SJCRH30 (cell line): ENCODE measurements at regions not wholly inside any gene's neighbourhood (a gene's known extent, or its start where the extent isn't known, plus 50 kb on each side); places are given as distances from the start of the nearest gene placed in this dataset.
A peak's percentile ranks its signal among the peaks of the same experiment; 100 is the strongest.
"Not testable (repeated sequence)": the region's sequence is repeated elsewhere in the genome, so short reads cannot be mapped to it uniquely, and the experiment has no call there.

Source experiments
- DNase-seq, 2 experiments: peaks; one replicate each; pipeline ENCODE4 v3.0.0-alpha.2; 2015 to 2020
- H3K27ac ChIP-seq: fragments of 250-450 bp; sonication (Bioruptor Pico); 2 replicates; pipeline ENCODE4 v1.5.1; 2020; ENCODE audit warnings: mild to moderate bottlenecking, moderate library complexity
- H3K27me3 ChIP-seq: fragments of 250-450 bp; sonication (Bioruptor Pico); 2 replicates; pipeline ENCODE4 v1.5.1; 2020; ENCODE audit warnings: mild to moderate bottlenecking, moderate library complexity
- H3K36me3 ChIP-seq: fragments of 250-450 bp; sonication (Bioruptor Pico); 2 replicates; pipeline ENCODE4 v1.5.1; 2020; ENCODE audit warnings: mild to moderate bottlenecking, moderate library complexity
- H3K4me1 ChIP-seq: fragments of 250-450 bp; sonication (Bioruptor Pico); 2 replicates; pipeline ENCODE4 v1.5.1; 2020; ENCODE audit warnings: mild to moderate bottlenecking, moderate library complexity
- H3K4me3 ChIP-seq: fragments of 250-450 bp; sonication (Bioruptor Pico); 2 replicates; pipeline ENCODE4 v1.5.1; 2020; ENCODE audit warnings: mild to moderate bottlenecking, moderate library complexity
- H3K9me3 ChIP-seq: fragments of 250-450 bp; sonication (Bioruptor Pico); replicated peaks from 2 replicates; pipeline ENCODE4 v1.5.1; 2020; ENCODE audit warnings: mild to moderate bottlenecking, moderate library complexity

GRCh38 chr3:145483992-145484391 lies 677.0 kb downstream of the PLOD2 start:
- Histone ChIP-seq H3K4me3 (no peak overlapping the region), H3K36me3 (no peaks in the 10 kb centered on the region), H3K9me3 (no peaks in the 10 kb centered on the region), H3K27ac (no peak overlapping the region), H3K4me1 (no peaks in the 10 kb centered on the region), H3K27me3 (no peaks in the 10 kb centered on the region)
- no peak for DNase-seq

- Histone ChIP-seq H3K9me3 (no peaks in the 10 kb centered on the region), H3K4me3 (no peak overlapping the region), H3K27ac (no peak overlapping the region), H3K4me1 (no peaks in the 10 kb centered on the region), H3K27me3 (no peaks in the 10 kb centered on the region), H3K36me3 (no peaks in the 10 kb centered on the region)
- no peak for DNase-seq
These were observed 672.0 kb downstream of the PLOD2 start for GRCh38 chr3:145489011-145489410.

GRCh38 chr3:145490088-145491048 lies 670.6 kb downstream of the PLOD2 start:
- H3K27me3 ChIP-seq, result no peaks in the 10 kb centered on the region
- no peak overlapping the region for H3K27ac ChIP-seq
- H3K4me3 ChIP-seq, result no peak overlapping the region
- no peaks in the 10 kb centered on the region for H3K9me3 ChIP-seq
- H3K4me1 ChIP-seq, result no peaks in the 10 kb centered on the region
- no peaks in the 10 kb centered on the region for H3K36me3 ChIP-seq
- no peak for DNase-seq

GRCh38 chr3:145492456-145492855 lies 668.5 kb downstream of the PLOD2 start:
- no peaks in the 10 kb centered on the region for H3K36me3 ChIP-seq
- H3K27me3 ChIP-seq, result no peaks in the 10 kb centered on the region
- no peak for DNase-seq
- no peak overlapping the region for H3K27ac ChIP-seq
- no peaks in the 10 kb centered on the region for H3K9me3 ChIP-seq
- H3K4me1 ChIP-seq, result no peaks in the 10 kb centered on the region
- H3K4me3 ChIP-seq, result no peak overlapping the region

GRCh38 chr3:145517416-145517815 lies 643.6 kb downstream of the PLOD2 start:
- H3K4me1 ChIP-seq, H3K36me3 ChIP-seq, H3K9me3 ChIP-seq, H3K27ac ChIP-seq, H3K27me3 ChIP-seq, H3K4me3 ChIP-seq, DNase-seq: not testable (repeated sequence)

GRCh38 chr3:145518639-145519038 lies 642.3 kb downstream of the PLOD2 start:
- Histone ChIP-seq H3K4me1 (no peaks in the 10 kb centered on the region), H3K27me3 (no peaks in the 10 kb centered on the region), H3K9me3 (no peaks in the 10 kb centered on the region), H3K27ac (no peak overlapping the region), H3K4me3 (no peak overlapping the region), H3K36me3 (no peaks in the 10 kb centered on the region)
- no peak for DNase-seq

GRCh38 chr3:145519398-145520047 lies 641.5 kb downstream of the PLOD2 start:
- peak in 1 of 2 experiments; percentile 18 for DNase-seq
- H3K27me3 ChIP-seq, result no peaks in the 10 kb centered on the region
- H3K4me1 ChIP-seq, result no peaks in the 10 kb centered on the region

GRCh38 chr3:145522179-145522578 lies 638.8 kb downstream of the PLOD2 start:
- Histone ChIP-seq H3K4me1 (no peaks in the 10 kb centered on the region), H3K36me3 (no peaks in the 10 kb centered on the region), H3K9me3 (no peaks in the 10 kb centered on the region), H3K4me3 (no peak overlapping the region), H3K27ac (no peak overlapping the region), H3K27me3 (no peaks in the 10 kb centered on the region)
- DNase-seq, result no peak

More at GRCh38 chr3:145519398-145520047, 641.5 kb downstream of the PLOD2 start:
- H3K27ac ChIP-seq, result no peak overlapping the region
- no peaks in the 10 kb centered on the region for H3K36me3 ChIP-seq
- H3K9me3 ChIP-seq, result no peaks in the 10 kb centered on the region
- H3K4me3 ChIP-seq, result no peak overlapping the region

- Histone ChIP-seq H3K4me1 (no peaks in the 10 kb centered on the region), H3K4me3 (no peak overlapping the region), H3K36me3 (no peaks in the 10 kb centered on the region), H3K9me3 (no peaks in the 10 kb centered on the region), H3K27ac (no peak overlapping the region), H3K27me3 (no peaks in the 10 kb centered on the region)
- no peak for DNase-seq
These were observed 637.9 kb downstream of the PLOD2 start for GRCh38 chr3:145522893-145523651.

- Histone ChIP-seq H3K36me3 (no peaks in the 10 kb centered on the region), H3K4me3 (no peak overlapping the region), H3K4me1 (no peaks in the 10 kb centered on the region), H3K27me3 (no peaks in the 10 kb centered on the region), H3K27ac (no peak overlapping the region), H3K9me3 (no peaks in the 10 kb centered on the region)
- no peak for DNase-seq
These were observed 629.4 kb downstream of the PLOD2 start for GRCh38 chr3:145531548-145531947.

GRCh38 chr3:145533696-145534095 lies 627.3 kb downstream of the PLOD2 start:
- DNase-seq, result no peak
- no peak overlapping the region for H3K4me3 ChIP-seq
- no peaks in the 10 kb centered on the region for H3K9me3 ChIP-seq
- H3K27ac ChIP-seq, result no peak overlapping the region
- no peaks in the 10 kb centered on the region for H3K4me1 ChIP-seq
- H3K36me3 ChIP-seq, result no peaks in the 10 kb centered on the region
- H3K27me3 ChIP-seq, result no peaks in the 10 kb centered on the region

- no peak for DNase-seq
- no peak overlapping the region for H3K4me3 ChIP-seq
- H3K27ac ChIP-seq, result no peak overlapping the region
- H3K9me3 ChIP-seq, result no peaks in the 10 kb centered on the region
- no peaks in the 10 kb centered on the region for H3K27me3 ChIP-seq
- no peaks in the 10 kb centered on the region for H3K4me1 ChIP-seq
- no peaks in the 10 kb centered on the region for H3K36me3 ChIP-seq
These were observed 624.5 kb downstream of the PLOD2 start for GRCh38 chr3:145536461-145536860.

- H3K27me3 ChIP-seq, result no peaks in the 10 kb centered on the region
- H3K9me3 ChIP-seq, result no peaks in the 10 kb centered on the region
- no peaks in the 10 kb centered on the region for H3K36me3 ChIP-seq
- no peak overlapping the region for H3K4me3 ChIP-seq
- DNase-seq, result no peak
- H3K4me1 ChIP-seq, result no peaks in the 10 kb centered on the region
- H3K27ac ChIP-seq, result no peak overlapping the region
These were observed 610.5 kb downstream of the PLOD2 start for GRCh38 chr3:145550522-145550921.

- Histone ChIP-seq H3K27ac (no peak overlapping the region), H3K36me3 (no peaks in the 10 kb centered on the region), H3K4me3 (no peak overlapping the region), H3K4me1 (no peaks in the 10 kb centered on the region), H3K27me3 (no peaks in the 10 kb centered on the region), H3K9me3 (no peaks in the 10 kb centered on the region)
- peak; percentile 4 to 20 for DNase-seq
These were observed 603.6 kb downstream of the PLOD2 start for GRCh38 chr3:145557405-145557804.

GRCh38 chr3:145578471-145578870 lies 582.5 kb downstream of the PLOD2 start:
- no peak for DNase-seq
- no peaks in the 10 kb centered on the region for H3K36me3 ChIP-seq
- no peaks in the 10 kb centered on the region for H3K4me1 ChIP-seq
- H3K4me3 ChIP-seq, result no peak overlapping the region
- no peaks in the 10 kb centered on the region for H3K9me3 ChIP-seq
- no peaks in the 10 kb centered on the region for H3K27me3 ChIP-seq
- H3K27ac ChIP-seq, result no peak overlapping the region
